Gastrocnemius medialis (tissue), 4 donors: ENCODE measurements at regions not wholly inside any gene's neighbourhood (a gene's known extent, or its start where the extent isn't known, plus 50 kb on each side); places are given as distances from the start of the nearest gene placed in this dataset.
"Not testable (repeated sequence)": the region's sequence is repeated elsewhere in the genome, so short reads cannot be mapped to it uniquely, and the experiment has no call there.

Source experiments
- POLR2A ChIP-seq, 2 donors: fragments of 450-650 bp; IDR thresholded peaks; one replicate each; pipeline ENCODE4 v1.6.1; 2017; ENCODE audit warnings: antibody characterized with exemption in 2 of 2, mild to moderate bottlenecking in 2 of 2, moderate library complexity in 2 of 2
- TF ChIP-seq, protein P1 (sequence below), 5 experiments: fragments of 450-650 bp in 3 of 5; fragments of 200-600 bp in 2 of 5; sonication (generic) in 2 of 5; IDR thresholded peaks in 4 of 5; conservative IDR thresholded peaks in 1 of 5; 1 replicate in 4 of 5; 2 replicates in 1 of 5; pipeline ENCODE4 v1.5.1; 2016 to 2019; ENCODE audit warnings: antibody characterized with exemption in 5 of 5, mild to moderate bottlenecking in 3 of 5, moderate library complexity in 3 of 5

DNA sequence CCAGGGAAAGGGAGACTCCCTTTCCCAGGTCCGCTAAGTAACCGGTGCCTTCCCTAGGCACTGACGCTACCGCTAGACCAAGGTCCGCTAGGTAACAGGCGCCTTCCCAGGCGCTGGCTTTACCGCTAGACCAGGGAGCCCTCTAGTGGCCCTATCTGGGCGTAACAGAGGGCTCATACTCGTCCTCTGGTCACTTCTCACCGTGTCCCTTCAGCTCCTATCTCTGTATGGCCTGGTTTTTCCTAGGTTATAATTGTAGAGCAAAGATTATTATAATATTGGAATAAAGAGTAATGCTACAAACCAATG is 921.3 kb upstream of the PCDH10 start:
- not testable (repeated sequence) for TF ChIP-seq POLR2A (IDR thresholded peaks at IDR 0.05)
- TF ChIP-seq, protein P1, sequence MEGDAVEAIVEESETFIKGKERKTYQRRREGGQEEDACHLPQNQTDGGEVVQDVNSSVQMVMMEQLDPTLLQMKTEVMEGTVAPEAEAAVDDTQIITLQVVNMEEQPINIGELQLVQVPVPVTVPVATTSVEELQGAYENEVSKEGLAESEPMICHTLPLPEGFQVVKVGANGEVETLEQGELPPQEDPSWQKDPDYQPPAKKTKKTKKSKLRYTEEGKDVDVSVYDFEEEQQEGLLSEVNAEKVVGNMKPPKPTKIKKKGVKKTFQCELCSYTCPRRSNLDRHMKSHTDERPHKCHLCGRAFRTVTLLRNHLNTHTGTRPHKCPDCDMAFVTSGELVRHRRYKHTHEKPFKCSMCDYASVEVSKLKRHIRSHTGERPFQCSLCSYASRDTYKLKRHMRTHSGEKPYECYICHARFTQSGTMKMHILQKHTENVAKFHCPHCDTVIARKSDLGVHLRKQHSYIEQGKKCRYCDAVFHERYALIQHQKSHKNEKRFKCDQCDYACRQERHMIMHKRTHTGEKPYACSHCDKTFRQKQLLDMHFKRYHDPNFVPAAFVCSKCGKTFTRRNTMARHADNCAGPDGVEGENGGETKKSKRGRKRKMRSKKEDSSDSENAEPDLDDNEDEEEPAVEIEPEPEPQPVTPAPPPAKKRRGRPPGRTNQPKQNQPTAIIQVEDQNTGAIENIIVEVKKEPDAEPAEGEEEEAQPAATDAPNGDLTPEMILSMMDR (IDR thresholded peaks at IDR 0.05 in 4 of 5, conservative IDR thresholded peaks at IDR 0.05 in 1 of 5): not testable (repeated sequence)
